ENCODE measurements at regions not wholly inside any gene's neighbourhood (a gene's known extent, or its start where the extent isn't known, plus 50 kb on each side); places are given as distances from the start of the nearest gene placed in this dataset.

- intact Hi-C loops (cut with micrococcal nuclease) (no loop called here), dilution Hi-C loops (cut with MboI; ENCODE audit: extremely low pct_ligation_motif_present, low sequenced_read_pairs) (no loop called here)
- POLR2A ChIA-PET = no interaction called here
- FAIRE-seq (no peak), DNase-seq (ENCODE audit: low read depth, low spot score) (no peak)
- Histone ChIP-seq H3K27me3 (ENCODE audit: control insufficient read depth in 2 of 2, insufficient read depth in 2 of 2, low read length in 2 of 2) (no peaks in the 10 kb centered on the region), H3K4me1 (ENCODE audit: control insufficient read depth, extremely low read depth, insufficient read depth, low read length) (no peaks in the 10 kb centered on the region), H3K9ac (replicated peaks; ENCODE audit: extremely low read depth, insufficient read depth, low read length) (no peak overlapping the region), H3K4me3 (replicated peaks in 1 of 3; ENCODE audit: insufficient read depth in 1 of 3, low read depth in 1 of 3, low read length in 3 of 3) (no peak overlapping the region), H2AFZ (ENCODE audit: low read depth, low read length) (no peak overlapping the region), H3K9me3 (replicated peaks; ENCODE audit: control insufficient read depth, insufficient read depth, low read length) (no peaks in the 10 kb centered on the region), H3K79me2 (ENCODE audit: control insufficient read depth, insufficient read depth, low read length) (no peaks in the 10 kb centered on the region), H4K20me1 (replicated peaks; ENCODE audit: control insufficient read depth, extremely low read depth, insufficient read depth, low read length) (no peaks in the 10 kb centered on the region), H3K36me3 (ENCODE audit: control insufficient read depth in 2 of 2, extremely low read depth in 1 of 2, insufficient read depth in 2 of 2, low read length in 2 of 2) (no peaks in the 10 kb centered on the region), H3K9me1 (replicated peaks; ENCODE audit: control insufficient read depth, extremely low read depth, insufficient read depth, low read length) (no peaks in the 10 kb centered on the region), H3K4me2 (ENCODE audit: insufficient read depth, low read length) (no peak overlapping the region), H3K27ac (ENCODE audit: insufficient read depth, low read depth, low read length) (no peak overlapping the region)
- TF ChIP-seq POLR2AphosphoS5 (IDR thresholded peaks at IDR 0.05; ENCODE audit: insufficient read depth, low read depth, low read length) = no peak
- TF ChIP-seq MYC (IDR thresholded peaks at IDR 0.05; ENCODE audit: low read depth, low read length) = no peak
- no peak for TF ChIP-seq MAX (IDR thresholded peaks at IDR 0.05; ENCODE audit: insufficient read depth, insufficient read length)
- TF ChIP-seq GATA2 (IDR thresholded peaks at IDR 0.05; ENCODE audit: insufficient read depth, insufficient read length, low read depth, low read length) = no peak
- no peak for TF ChIP-seq CTCF (IDR thresholded peaks at IDR 0.05; ENCODE audit: extremely low read depth in 1 of 2, insufficient read depth in 1 of 2, low read depth in 1 of 2, low read length in 2 of 2)
- no peak for TF ChIP-seq POLR2A (IDR thresholded peaks at IDR 0.05; ENCODE audit: low read depth, low read length)
- TF ChIP-seq FOS (IDR thresholded peaks at IDR 0.05; ENCODE audit: borderline replicate concordance, insufficient read depth, low read length) = no peak
- no peak for TF ChIP-seq JUN (IDR thresholded peaks at IDR 0.05; ENCODE audit: borderline replicate concordance, insufficient read depth, insufficient read length, low read depth)
- TF ChIP-seq EZH2 (IDR thresholded peaks at IDR 0.05; ENCODE audit: borderline replicate concordance, low read depth, low read length, severe bottlenecking) = no peak
- BruUV-seq (replicated peaks) = no TSS peak
- CTCF ChIA-PET = no interaction called here
Observed at GRCh38 chr2:62586981-62587380, 81.0 kb upstream of the TMEM17 start.
